LoVo (cell line): ENCODE measurements at regions not wholly inside any gene's neighbourhood (a gene's known extent, or its start where the extent isn't known, plus 50 kb on each side); places are given as distances from the start of the nearest gene placed in this dataset.
"Not testable (repeated sequence)": the region's sequence is repeated elsewhere in the genome, so short reads cannot be mapped to it uniquely, and the experiment has no call there.

ENCODE experiments used
- DNase-seq: peaks from one replicate; pipeline ENCODE4 v3.0.0-alpha.2; 2016; ENCODE audit warnings: low spot score

GRCh38 chr3:83251490-83251889 lies 1490.0 kb upstream of the GBE1 start:
- no peak for DNase-seq

- DNase-seq, result no peak
Observed at GRCh38 chr3:83250613-83251012, 1489.2 kb upstream of the GBE1 start.

- no peak for DNase-seq
Observed at GRCh38 chr3:83248454-83248853, 1487.0 kb upstream of the GBE1 start.

- no peak for DNase-seq
Observed at GRCh38 chr3:83235180-83235814, 1473.9 kb upstream of the GBE1 start.

- DNase-seq, result no peak
Observed at GRCh38 chr3:83233715-83234114, 1472.3 kb upstream of the GBE1 start.

GRCh38 chr3:83230841-83231240 lies 1469.4 kb upstream of the GBE1 start:
- no peak for DNase-seq

GRCh38 chr3:83230376-83230775 lies 1468.9 kb upstream of the GBE1 start:
- DNase-seq, result no peak

- no peak for DNase-seq
Observed at GRCh38 chr3:83226751-83227150, 1465.3 kb upstream of the GBE1 start.

- no peak for DNase-seq
Observed at GRCh38 chr3:83224101-83224868, 1462.8 kb upstream of the GBE1 start.

- DNase-seq, result no peak
Observed at GRCh38 chr3:83218383-83219200, 1457.1 kb upstream of the GBE1 start.

- DNase-seq, result not testable (repeated sequence)
Observed at GRCh38 chr3:83217595-83218118, 1456.2 kb upstream of the GBE1 start.

GRCh38 chr3:83216919-83217594 lies 1455.6 kb upstream of the GBE1 start:
- no peak for DNase-seq

GRCh38 chr3:83195243-83195642 lies 1433.8 kb upstream of the GBE1 start:
- DNase-seq, result no peak

- DNase-seq, result no peak
Observed at GRCh38 chr3:83193526-83193925, 1432.1 kb upstream of the GBE1 start.

GRCh38 chr3:83189634-83190033 lies 1428.2 kb upstream of the GBE1 start:
- DNase-seq, result no peak

- DNase-seq, result no peak
Observed at GRCh38 chr3:83169473-83169872, 1408.0 kb upstream of the GBE1 start.

- DNase-seq, result no peak
Observed at GRCh38 chr3:83150896-83151295, 1389.5 kb upstream of the GBE1 start.

GRCh38 chr3:83140983-83141382 lies 1379.5 kb upstream of the GBE1 start:
- no peak for DNase-seq

GRCh38 chr3:83131236-83131635 lies 1369.8 kb upstream of the GBE1 start:
- no peak for DNase-seq

GRCh38 chr3:83122774-83123350 lies 1361.4 kb upstream of the GBE1 start:
- DNase-seq, result no peak

GRCh38 chr3:83093222-83093572 lies 1331.8 kb upstream of the GBE1 start:
- no peak for DNase-seq
